ENCODE measurements at regions not wholly inside any gene's neighbourhood (a gene's known extent, or its start where the extent isn't known, plus 50 kb on each side); places are given as distances from the start of the nearest gene placed in this dataset.

DNA sequence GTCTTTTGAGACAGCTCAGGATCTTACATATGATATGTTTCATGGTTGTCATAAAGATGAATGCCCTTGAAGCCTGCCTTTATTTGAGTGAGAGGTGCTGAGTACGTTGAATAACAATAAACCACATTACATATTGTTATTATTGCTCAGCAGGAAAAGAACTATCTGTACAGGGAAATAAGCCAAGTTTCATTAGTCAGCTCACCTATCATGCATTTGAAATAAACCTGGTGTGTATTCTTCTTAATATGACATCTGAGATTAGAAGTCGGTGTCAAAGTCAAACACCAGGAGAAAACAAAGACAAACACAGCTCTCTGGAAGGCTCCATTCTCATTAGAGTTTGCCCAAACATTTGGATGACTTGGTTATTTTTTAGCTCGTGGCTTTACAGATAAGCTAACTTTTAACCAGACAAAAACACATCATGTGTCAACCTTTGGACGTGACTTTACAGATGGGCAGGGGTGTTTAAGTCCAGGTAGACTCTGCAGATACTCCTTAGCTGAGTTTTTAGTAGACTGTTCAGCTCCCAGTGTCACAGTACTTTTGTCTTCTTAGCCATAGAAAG, 71.2 kb upstream of the AOAH start:
- H2AK5ac ChIP-seq (ENCODE audit: insufficient read length, low read length) = no peak overlapping the region
- H2BK20ac ChIP-seq (ENCODE audit: low read depth, low read length, poor library complexity, severe bottlenecking) = no peak overlapping the region
- H2BK5ac ChIP-seq (ENCODE audit: insufficient read length, low read length) = no peak overlapping the region
- no peak overlapping the region for H2AFZ ChIP-seq (ENCODE audit: low read length)
- H3K56ac ChIP-seq (ENCODE audit: insufficient read length, low read depth, low read length) = no peak overlapping the region
- WGBS (ENCODE audit: extremely low coverage, insufficient read length, low lambda C conversion rate) = no CpG with 5 or more reads among the region's 4 CpGs
- H3K4me1 ChIP-seq (ENCODE audit: insufficient read depth, low read length) = no peaks in the 10 kb centered on the region
- H2BK120ac ChIP-seq (ENCODE audit: low read depth, low read length, poor library complexity, severe bottlenecking) = no peak overlapping the region
- no peak overlapping the region for H3K9ac ChIP-seq (ENCODE audit: extremely low read depth, insufficient read length, low read length)
- H3K18ac ChIP-seq (ENCODE audit: insufficient read length, low read depth, low read length) = no peak overlapping the region
- no peak overlapping the region for H3T11ph ChIP-seq (ENCODE audit: low read length)
- Mint-ChIP-seq H3K36me3 (ENCODE audit: insufficient read depth in 1 of 3, low read depth in 3 of 3) (no peaks in the 10 kb centered on the region), H3K27ac (no peak overlapping the region), H3K4me3 (no peak overlapping the region), H3K9me3 (no peaks in the 10 kb centered on the region), H3K27me3 (ENCODE audit: low read depth) (no peaks in the 10 kb centered on the region), H3K4me1 (peaks cover 2 to 9% of the 10 kb centered on the region in 2 experiments; a peak in 3 of 4 replicates)
- no peak overlapping the region for H3K4me2 ChIP-seq (ENCODE audit: insufficient read depth, insufficient read length, low read length)
- DNase-seq = no peak
- no peak overlapping the region for H3K4ac ChIP-seq (ENCODE audit: low read depth, low read length)
- H3K23me2 ChIP-seq (ENCODE audit: insufficient read length, low read depth, low read length, poor library complexity, severe bottlenecking) = no peaks in the 10 kb centered on the region
- TF ChIP-seq, protein P1, sequence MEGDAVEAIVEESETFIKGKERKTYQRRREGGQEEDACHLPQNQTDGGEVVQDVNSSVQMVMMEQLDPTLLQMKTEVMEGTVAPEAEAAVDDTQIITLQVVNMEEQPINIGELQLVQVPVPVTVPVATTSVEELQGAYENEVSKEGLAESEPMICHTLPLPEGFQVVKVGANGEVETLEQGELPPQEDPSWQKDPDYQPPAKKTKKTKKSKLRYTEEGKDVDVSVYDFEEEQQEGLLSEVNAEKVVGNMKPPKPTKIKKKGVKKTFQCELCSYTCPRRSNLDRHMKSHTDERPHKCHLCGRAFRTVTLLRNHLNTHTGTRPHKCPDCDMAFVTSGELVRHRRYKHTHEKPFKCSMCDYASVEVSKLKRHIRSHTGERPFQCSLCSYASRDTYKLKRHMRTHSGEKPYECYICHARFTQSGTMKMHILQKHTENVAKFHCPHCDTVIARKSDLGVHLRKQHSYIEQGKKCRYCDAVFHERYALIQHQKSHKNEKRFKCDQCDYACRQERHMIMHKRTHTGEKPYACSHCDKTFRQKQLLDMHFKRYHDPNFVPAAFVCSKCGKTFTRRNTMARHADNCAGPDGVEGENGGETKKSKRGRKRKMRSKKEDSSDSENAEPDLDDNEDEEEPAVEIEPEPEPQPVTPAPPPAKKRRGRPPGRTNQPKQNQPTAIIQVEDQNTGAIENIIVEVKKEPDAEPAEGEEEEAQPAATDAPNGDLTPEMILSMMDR (conservative IDR thresholded peaks at IDR 0.05) = no peak
- H4K5ac ChIP-seq (ENCODE audit: insufficient read length, low read depth, low read length) = no peak overlapping the region
- no peaks in the 10 kb centered on the region for H4K20me1 ChIP-seq (ENCODE audit: control insufficient read depth, insufficient read depth, insufficient read length)
- H3K27ac ChIP-seq (ENCODE audit: insufficient read length, low read depth, low read length) = no peak overlapping the region
- no peak overlapping the region for H3K14ac ChIP-seq (ENCODE audit: insufficient read depth, low read length)
- no peaks in the 10 kb centered on the region for H3K9me3 ChIP-seq (ENCODE audit: control insufficient read depth, low read depth, low read length)
- H4K8ac ChIP-seq (replicated peaks; ENCODE audit: insufficient read length, low read depth, low read length) = no peak overlapping the region
- no peak overlapping the region for H3K23ac ChIP-seq (ENCODE audit: insufficient read length, low read depth, low read length)
- H3K79me1 ChIP-seq (ENCODE audit: insufficient read depth, low read depth, low read length, poor library complexity, severe bottlenecking) = no peaks in the 10 kb centered on the region
- H3K27me3 ChIP-seq (ENCODE audit: insufficient read depth, low read length) = no peaks in the 10 kb centered on the region
- H2BK12ac ChIP-seq (ENCODE audit: insufficient read length, low read depth, low read length) = no peak overlapping the region
- H3K79me2 ChIP-seq (ENCODE audit: insufficient read depth, low read length) = no peaks in the 10 kb centered on the region
- H4K91ac ChIP-seq (ENCODE audit: insufficient read length, low read depth, low read length) = no peak overlapping the region
- no peak overlapping the region for H2BK15ac ChIP-seq (ENCODE audit: low read depth, low read length)
